GM15510 (cell line): ENCODE measurements at regions not wholly inside any gene's neighbourhood (a gene's known extent, or its start where the extent isn't known, plus 50 kb on each side); places are given as distances from the start of the nearest gene placed in this dataset.

Experiments used
- POLR2A ChIP-seq: IDR thresholded peaks from 3 replicates; pipeline ENCODE4 v1.6.1; 2011; ENCODE audit warnings: borderline replicate concordance; ENCODE audit not compliant: insufficient read length; ENCODE audit errors: extremely low read depth

- TF ChIP-seq POLR2A = no peak
Observed at GRCh38 chr15:38878026-38878425, 313.4 kb upstream of the RASGRP1 start.

GRCh38 chr15:38878926-38879325, 314.3 kb upstream of the RASGRP1 start:
- no peak for TF ChIP-seq POLR2A

GRCh38 chr15:38879909-38880471, 315.4 kb upstream of the RASGRP1 start:
- no peak for TF ChIP-seq POLR2A

GRCh38 chr15:38882221-38882620, 317.6 kb upstream of the RASGRP1 start:
- no peak for TF ChIP-seq POLR2A

- TF ChIP-seq POLR2A = no peak
Observed at GRCh38 chr15:38883987-38884386, 319.4 kb upstream of the RASGRP1 start.

GRCh38 chr15:38885001-38885400, 320.4 kb upstream of the RASGRP1 start:
- no peak for TF ChIP-seq POLR2A

GRCh38 chr15:38885471-38885952, 320.9 kb upstream of the RASGRP1 start:
- no peak for TF ChIP-seq POLR2A

GRCh38 chr15:38886315-38887163, 321.9 kb upstream of the RASGRP1 start:
- TF ChIP-seq POLR2A = no peak

GRCh38 chr15:38888701-38889221, 324.1 kb upstream of the RASGRP1 start:
- no peak for TF ChIP-seq POLR2A

GRCh38 chr15:38890194-38890593, 325.6 kb upstream of the RASGRP1 start:
- TF ChIP-seq POLR2A = no peak

GRCh38 chr15:38893925-38894242, 329.3 kb upstream of the RASGRP1 start:
- no peak for TF ChIP-seq POLR2A

GRCh38 chr15:38894243-38894948, 329.8 kb upstream of the RASGRP1 start:
- no peak for TF ChIP-seq POLR2A

- TF ChIP-seq POLR2A = no peak
Observed at GRCh38 chr15:38895326-38896255, 331.0 kb upstream of the RASGRP1 start.

- no peak for TF ChIP-seq POLR2A
Observed at GRCh38 chr15:38896647-38897046, 332.0 kb upstream of the RASGRP1 start.
